Activated B cell treated with CpG ODN at 0.5 μM for 24 hours (primary cell): ENCODE measurements at regions not wholly inside any gene's neighbourhood (a gene's known extent, or its start where the extent isn't known, plus 50 kb on each side); places are given as distances from the start of the nearest gene placed in this dataset.

Source experiments
- ATAC-seq: fragments of 200-7000 bp; cut with Tn5 transposase; one replicate; pipeline ENCODE4 v1.10.0; 2021; ENCODE audit warnings: low read depth, mild to moderate bottlenecking, moderate library complexity
- CTCF ChIA-PET: fragments of 350-600 bp; sonication (Branson Sonifier 250); formaldehyde crosslinking; loops from one replicate; lab custom pipeline; 2021; ENCODE audit warnings: antibody characterized with exemption; lab: Charles Lee
- POLR2A ChIA-PET: fragments of 350-600 bp; sonication (Branson Sonifier 250); formaldehyde crosslinking; loops from one replicate; lab custom pipeline; 2021; ENCODE audit warnings: antibody characterized with exemption; lab: Charles Lee
- DNase-seq: peaks from one replicate; pipeline ENCODE4 v3.0.0; 2022
- H3K27ac Mint-ChIP-seq: one replicate; pipeline ENCODE4 v1.8.0; 2020; ENCODE audit warnings: mixed read lengths
- H3K27me3 Mint-ChIP-seq: one replicate; pipeline ENCODE4 v1.8.0; 2021; ENCODE audit warnings: mixed read lengths
- H3K36me3 Mint-ChIP-seq: one replicate; pipeline ENCODE4 v1.8.0; 2021; ENCODE audit warnings: low read depth, mixed read lengths
- H3K4me1 Mint-ChIP-seq: one replicate; pipeline ENCODE4 v1.8.0; 2021; ENCODE audit warnings: mixed read lengths
- H3K4me3 Mint-ChIP-seq: one replicate; pipeline ENCODE4 v1.8.0; 2020; ENCODE audit warnings: mild to moderate bottlenecking, mixed read lengths
- H3K9me3 Mint-ChIP-seq: one replicate; pipeline ENCODE4 v1.8.0; 2020; ENCODE audit warnings: mixed read lengths
- CTCF ChIP-seq: fragments of 200-600 bp; IDR thresholded peaks from one replicate; pipeline ENCODE4 v1.8.0; 2022; ENCODE audit warnings: antibody characterized with exemption, mild to moderate bottlenecking
- intact Hi-C: fragments of 100-400 bp; cut with micrococcal nuclease; formaldehyde crosslinking; loops from one replicate; pipeline ENCODE4 v1.15.1; 2024

DNA sequence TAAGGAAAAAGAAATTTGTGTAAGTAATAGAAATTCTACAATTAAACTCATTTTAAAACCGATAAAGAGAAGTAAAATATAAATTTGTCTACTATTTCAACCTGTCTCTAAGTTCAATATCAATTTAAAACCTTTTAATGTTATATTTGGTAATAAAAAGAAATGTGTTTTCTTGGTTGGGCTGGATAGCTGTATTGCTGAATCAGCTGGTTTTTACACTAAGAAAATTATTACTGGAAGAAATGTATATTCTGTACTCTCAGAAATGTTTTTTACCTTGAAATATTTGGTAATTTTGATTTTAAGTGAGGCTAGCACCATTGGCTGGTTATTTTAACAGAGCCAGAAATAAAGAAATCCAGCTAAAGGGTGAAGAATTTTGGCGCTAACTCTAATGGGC is 87.1 kb upstream of the CNTNAP4 start:
- TF ChIP-seq CTCF, result no peak
- DNase-seq (no peak), ATAC-seq (no peak)
- peaks cover 19% of the 10 kb centered on the region for H3K9me3 Mint-ChIP-seq
- H3K4me3 Mint-ChIP-seq, result no peak overlapping the region
- no peaks in the 10 kb centered on the region for H3K4me1 Mint-ChIP-seq
- no peaks in the 10 kb centered on the region for H3K36me3 Mint-ChIP-seq
- no peaks in the 10 kb centered on the region for H3K27me3 Mint-ChIP-seq
- ChIA-PET POLR2A (no interaction called here), CTCF (no interaction called here)
- H3K27ac Mint-ChIP-seq, result no peak overlapping the region
- intact Hi-C loops, result no loop called here

GRCh38 chr16:76190480-76190879 is 86.7 kb upstream of the CNTNAP4 start:
- no peak overlapping the region for H3K4me3 Mint-ChIP-seq
- no peaks in the 10 kb centered on the region for H3K36me3 Mint-ChIP-seq
- no peak for DNase-seq
- H3K27me3 Mint-ChIP-seq, result no peaks in the 10 kb centered on the region
- ChIA-PET CTCF (no interaction called here), POLR2A (no interaction called here)
- H3K27ac Mint-ChIP-seq, result no peak overlapping the region
- H3K4me1 Mint-ChIP-seq, result no peaks in the 10 kb centered on the region
- intact Hi-C loops, result no loop called here
- peaks cover 19% of the 10 kb centered on the region for H3K9me3 Mint-ChIP-seq
- ATAC-seq, result no peak
- no peak for TF ChIP-seq CTCF

DNA sequence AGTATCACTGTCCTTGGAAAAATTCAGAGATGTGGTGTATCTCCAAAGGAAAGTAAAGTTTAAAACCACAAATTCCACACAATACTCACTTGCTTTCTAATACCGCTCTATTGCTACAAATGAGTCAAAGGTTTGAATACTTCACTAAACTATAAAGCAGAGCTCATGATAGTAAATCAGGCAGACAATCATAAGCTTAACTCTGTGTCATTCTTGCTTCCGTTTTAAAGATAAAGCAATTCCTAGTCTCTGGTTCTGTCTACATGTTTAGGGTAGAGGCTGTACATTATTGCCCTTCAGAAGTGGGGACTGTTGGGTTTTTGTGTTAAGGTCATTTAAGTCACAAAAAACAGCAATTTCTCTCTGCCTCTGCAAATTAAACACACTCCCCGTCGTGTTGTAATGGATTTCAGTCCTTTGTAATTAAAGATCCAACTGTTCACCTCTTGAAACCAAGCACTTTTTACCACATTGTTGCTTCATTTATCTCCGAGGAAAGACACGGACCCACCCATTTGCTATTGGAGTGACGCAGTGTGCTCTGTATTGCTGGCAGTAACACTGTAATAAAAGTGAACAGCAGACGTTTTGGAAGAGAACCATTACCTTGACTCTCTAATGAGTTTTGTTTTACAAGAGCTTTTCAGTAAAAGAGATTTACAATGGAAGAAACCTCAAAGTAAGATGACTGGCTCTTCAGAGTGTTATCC is 83.1 kb upstream of the CNTNAP4 start:
- no peak for TF ChIP-seq CTCF
- Mint-ChIP-seq H3K27ac (no peak overlapping the region), H3K4me3 (no peak overlapping the region), H3K36me3 (no peaks in the 10 kb centered on the region), H3K4me1 (no peaks in the 10 kb centered on the region), H3K27me3 (no peaks in the 10 kb centered on the region), H3K9me3 (peaks cover 3% of the 10 kb centered on the region)
- POLR2A ChIA-PET, result no interaction called here
- ATAC-seq, result no peak
- no peak for DNase-seq
- intact Hi-C loops, result no loop called here
- CTCF ChIA-PET, result no interaction called here

- peaks cover 3% of the 10 kb centered on the region for H3K9me3 Mint-ChIP-seq
- H3K4me3 Mint-ChIP-seq, result no peak overlapping the region
- H3K36me3 Mint-ChIP-seq, result no peaks in the 10 kb centered on the region
- no peaks in the 10 kb centered on the region for H3K27me3 Mint-ChIP-seq
- CTCF ChIA-PET, result no interaction called here
- no peak for ATAC-seq
- no peak overlapping the region for H3K27ac Mint-ChIP-seq
- DNase-seq, result no peak
- POLR2A ChIA-PET, result no interaction called here
- H3K4me1 Mint-ChIP-seq, result no peaks in the 10 kb centered on the region
- no peak for TF ChIP-seq CTCF
- intact Hi-C loops, result no loop called here
These were observed 82.6 kb upstream of the CNTNAP4 start for GRCh38 chr16:76194616-76195015.

DNA sequence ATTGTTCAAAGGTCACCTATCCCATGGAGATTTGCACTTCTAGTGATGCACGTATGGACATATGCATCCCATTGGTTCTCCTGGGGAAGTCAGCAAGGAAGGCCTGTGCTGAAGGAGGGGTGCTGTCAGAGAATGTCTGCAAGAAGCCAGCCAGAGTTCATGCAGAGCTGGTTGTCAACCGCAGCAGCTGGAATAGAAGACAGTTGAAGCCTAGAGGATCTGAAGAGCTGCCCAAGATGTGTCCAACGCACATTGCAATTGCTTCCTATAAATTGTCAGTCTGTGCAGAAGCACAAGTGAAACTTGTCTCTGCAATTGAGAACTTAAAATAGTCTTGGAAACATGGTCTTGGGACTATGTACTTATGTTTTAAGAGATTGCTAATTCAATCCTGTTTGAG is 82.1 kb upstream of the CNTNAP4 start:
- Mint-ChIP-seq H3K27ac (no peak overlapping the region), H3K27me3 (no peaks in the 10 kb centered on the region), H3K9me3 (peaks cover 3% of the 10 kb centered on the region), H3K4me3 (no peak overlapping the region), H3K36me3 (no peaks in the 10 kb centered on the region), H3K4me1 (no peaks in the 10 kb centered on the region)
- POLR2A ChIA-PET, result no interaction called here
- CTCF ChIA-PET, result no interaction called here
- no peak for TF ChIP-seq CTCF
- DNase-seq, result no peak
- intact Hi-C loops, result no loop called here
- no peak for ATAC-seq
